Dendritic cell treated with granulocyte-macrophage colony-stimulating factor and Interleukin-4, amounts not matched to agents 40 ng/mL and 50 ng/mL, for 4 days (primary cell): ENCODE measurements at regions not wholly inside any gene's neighbourhood (a gene's known extent, or its start where the extent isn't known, plus 50 kb on each side); places are given as distances from the start of the nearest gene placed in this dataset.
"Not testable (repeated sequence)": the region's sequence is repeated elsewhere in the genome, so short reads cannot be mapped to it uniquely, and the experiment has no call there.

ENCODE experiments used
- H3K27ac Mint-ChIP-seq: one replicate; pipeline ENCODE4 v1.8.0; 2022; ENCODE audit warnings: mild to moderate bottlenecking, mixed read lengths
- H3K27me3 Mint-ChIP-seq: one replicate; pipeline ENCODE4 v1.8.0; 2022; ENCODE audit warnings: mild to moderate bottlenecking, mixed read lengths
- H3K36me3 Mint-ChIP-seq: one replicate; pipeline ENCODE4 v1.8.0; 2022; ENCODE audit warnings: low read depth, mixed read lengths
- H3K4me1 Mint-ChIP-seq: one replicate; pipeline ENCODE4 v1.8.0; 2022; ENCODE audit warnings: low read depth, mixed read lengths
- H3K4me3 Mint-ChIP-seq: one replicate; pipeline ENCODE4 v1.8.0; 2022; ENCODE audit warnings: mild to moderate bottlenecking, moderate library complexity, mixed read lengths
- H3K9me3 Mint-ChIP-seq: one replicate; pipeline ENCODE4 v1.8.0; 2022; ENCODE audit warnings: mixed read lengths
- intact Hi-C: fragments of 100-400 bp; cut with micrococcal nuclease; formaldehyde crosslinking; loops from one replicate; pipeline ENCODE4 v1.15.0; 2022

DNA sequence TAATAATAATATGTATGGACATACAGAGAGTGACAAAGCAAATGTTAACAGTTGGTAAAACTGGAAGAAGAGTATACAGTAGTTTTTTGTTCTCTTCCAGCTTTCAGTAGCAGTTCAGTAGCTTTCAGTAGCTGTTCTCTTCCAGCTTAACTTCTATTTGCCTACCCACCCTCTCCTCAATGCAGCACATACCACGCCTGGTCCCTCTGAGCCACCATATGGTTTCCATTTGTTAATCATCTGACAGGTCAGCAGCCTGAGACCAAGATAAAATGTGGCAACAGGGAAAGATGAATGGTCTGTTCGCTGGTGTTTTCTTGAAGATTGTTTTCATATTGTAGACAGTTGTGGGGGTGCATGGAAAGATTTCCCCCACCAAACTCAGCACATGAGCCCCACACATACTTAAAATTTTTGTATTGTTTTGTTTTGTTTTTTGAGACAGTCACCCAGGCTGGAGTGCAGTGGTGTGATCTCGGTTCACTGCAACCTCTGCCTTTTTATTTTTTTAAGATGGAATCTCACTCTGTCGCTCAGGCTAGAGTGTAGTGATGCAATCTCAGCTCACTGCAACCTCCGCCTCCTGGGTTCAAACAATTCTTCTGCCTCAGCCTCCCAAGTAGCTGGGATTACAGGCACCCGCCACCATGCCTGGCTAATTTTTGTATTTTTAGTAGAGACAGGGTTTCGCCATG lies 56.8 kb downstream of the ATP6V0E2 start:
- H3K36me3 Mint-ChIP-seq, H3K27ac Mint-ChIP-seq, intact Hi-C loops, H3K4me3 Mint-ChIP-seq, H3K4me1 Mint-ChIP-seq, H3K27me3 Mint-ChIP-seq, H3K9me3 Mint-ChIP-seq: not testable (repeated sequence)

GRCh38 chr7:149933776-149934175 lies 60.0 kb downstream of the ATP6V0E2 start:
- H3K4me3 Mint-ChIP-seq, H3K9me3 Mint-ChIP-seq, H3K27me3 Mint-ChIP-seq, intact Hi-C loops, H3K36me3 Mint-ChIP-seq, H3K27ac Mint-ChIP-seq, H3K4me1 Mint-ChIP-seq: not testable (repeated sequence)

GRCh38 chr7:149947346-149947745 lies 73.6 kb downstream of the ATP6V0E2 start:
- intact Hi-C loops, H3K9me3 Mint-ChIP-seq, H3K27ac Mint-ChIP-seq, H3K27me3 Mint-ChIP-seq, H3K4me3 Mint-ChIP-seq, H3K36me3 Mint-ChIP-seq, H3K4me1 Mint-ChIP-seq: not testable (repeated sequence)

- H3K36me3 Mint-ChIP-seq, H3K27me3 Mint-ChIP-seq, H3K4me1 Mint-ChIP-seq, H3K4me3 Mint-ChIP-seq, H3K9me3 Mint-ChIP-seq, H3K27ac Mint-ChIP-seq, intact Hi-C loops: not testable (repeated sequence)
Observed at GRCh38 chr7:149948444-149948843, 74.7 kb downstream of the ATP6V0E2 start.

- H3K36me3 Mint-ChIP-seq, intact Hi-C loops, H3K27me3 Mint-ChIP-seq, H3K27ac Mint-ChIP-seq, H3K4me3 Mint-ChIP-seq, H3K4me1 Mint-ChIP-seq, H3K9me3 Mint-ChIP-seq: not testable (repeated sequence)
Observed at GRCh38 chr7:149949863-149950577, 76.3 kb downstream of the ATP6V0E2 start.

DNA sequence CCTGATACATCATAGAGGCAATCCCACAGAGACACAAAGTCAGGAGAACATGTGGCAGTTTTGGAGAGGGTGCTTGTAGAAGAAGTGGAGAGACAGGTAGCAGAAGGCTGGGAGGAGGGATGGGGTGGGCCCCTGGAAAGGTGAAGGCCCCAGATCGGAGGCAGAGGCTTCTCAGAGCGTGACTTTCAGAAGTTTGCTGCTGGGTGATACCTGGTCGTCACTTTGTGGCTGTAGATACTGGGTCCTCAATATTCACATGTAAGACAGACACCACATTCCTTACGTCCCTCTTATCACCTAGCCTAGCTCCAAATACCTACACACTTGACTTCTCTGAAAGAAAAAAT lies 76.8 kb downstream of the ATP6V0E2 start:
- H3K27ac Mint-ChIP-seq, H3K4me3 Mint-ChIP-seq, H3K9me3 Mint-ChIP-seq, H3K36me3 Mint-ChIP-seq, intact Hi-C loops, H3K4me1 Mint-ChIP-seq, H3K27me3 Mint-ChIP-seq: not testable (repeated sequence)

- H3K27me3 Mint-ChIP-seq, H3K36me3 Mint-ChIP-seq, H3K4me1 Mint-ChIP-seq, H3K4me3 Mint-ChIP-seq, H3K27ac Mint-ChIP-seq, intact Hi-C loops, H3K9me3 Mint-ChIP-seq: not testable (repeated sequence)
Observed at GRCh38 chr7:149951579-149951978, 77.8 kb downstream of the ATP6V0E2 start.

DNA sequence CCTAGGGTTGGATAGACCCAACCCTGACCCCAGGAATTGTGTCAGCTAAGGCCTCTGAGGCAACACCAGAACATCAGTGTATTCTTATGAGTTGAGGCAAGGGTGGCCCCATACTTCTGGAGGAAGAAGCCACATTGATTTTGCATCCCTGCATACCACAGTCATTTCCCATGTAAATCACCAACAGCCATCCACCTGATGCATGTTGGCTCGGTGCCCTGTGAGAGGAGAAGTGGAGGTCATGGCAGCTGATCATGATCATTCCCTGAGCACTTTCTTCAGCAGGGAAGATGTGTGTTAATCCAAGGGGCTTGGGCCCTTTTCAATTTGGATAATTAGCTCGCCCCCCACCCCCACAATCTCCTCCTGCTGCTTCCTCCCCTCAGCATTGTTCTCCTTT lies 85.1 kb downstream of the ATP6V0E2 start:
- H3K27ac Mint-ChIP-seq, H3K4me3 Mint-ChIP-seq, H3K36me3 Mint-ChIP-seq, intact Hi-C loops, H3K27me3 Mint-ChIP-seq: not testable (repeated sequence)
- Mint-ChIP-seq H3K9me3 (peaks cover 14% of the 10 kb centered on the region), H3K4me1 (peaks cover 13% of the 10 kb centered on the region)

- H3K27me3 Mint-ChIP-seq, H3K4me3 Mint-ChIP-seq, intact Hi-C loops, H3K27ac Mint-ChIP-seq, H3K36me3 Mint-ChIP-seq: not testable (repeated sequence)
- Mint-ChIP-seq H3K4me1 (peaks cover 14% of the 10 kb centered on the region), H3K9me3 (peaks cover 14% of the 10 kb centered on the region)
Observed at GRCh38 chr7:149960863-149961262, 87.1 kb downstream of the ATP6V0E2 start.

DNA sequence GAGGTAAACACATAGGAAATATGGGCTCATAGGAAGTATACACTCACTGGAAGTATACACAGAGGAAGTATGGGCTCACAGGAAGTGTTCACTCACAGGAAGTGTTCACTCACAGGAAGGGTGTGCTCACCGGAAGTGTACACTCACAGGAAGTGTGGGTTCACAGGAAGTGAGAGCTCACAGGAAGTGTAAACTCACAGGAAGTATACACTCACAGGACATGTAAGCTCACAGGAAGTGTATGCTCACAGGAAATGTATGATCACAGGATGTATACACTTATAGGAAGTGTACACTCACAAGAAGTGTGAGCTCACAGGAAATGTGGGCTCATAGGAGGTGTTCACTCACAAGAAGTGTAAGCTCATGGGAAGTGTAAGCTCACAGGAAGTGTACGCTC lies 88.1 kb downstream of the ATP6V0E2 start:
- Mint-ChIP-seq H3K4me1 (peaks cover 22% of the 10 kb centered on the region), H3K9me3 (peaks cover 14% of the 10 kb centered on the region)
- H3K4me3 Mint-ChIP-seq, H3K27me3 Mint-ChIP-seq, intact Hi-C loops, H3K27ac Mint-ChIP-seq, H3K36me3 Mint-ChIP-seq: not testable (repeated sequence)

DNA sequence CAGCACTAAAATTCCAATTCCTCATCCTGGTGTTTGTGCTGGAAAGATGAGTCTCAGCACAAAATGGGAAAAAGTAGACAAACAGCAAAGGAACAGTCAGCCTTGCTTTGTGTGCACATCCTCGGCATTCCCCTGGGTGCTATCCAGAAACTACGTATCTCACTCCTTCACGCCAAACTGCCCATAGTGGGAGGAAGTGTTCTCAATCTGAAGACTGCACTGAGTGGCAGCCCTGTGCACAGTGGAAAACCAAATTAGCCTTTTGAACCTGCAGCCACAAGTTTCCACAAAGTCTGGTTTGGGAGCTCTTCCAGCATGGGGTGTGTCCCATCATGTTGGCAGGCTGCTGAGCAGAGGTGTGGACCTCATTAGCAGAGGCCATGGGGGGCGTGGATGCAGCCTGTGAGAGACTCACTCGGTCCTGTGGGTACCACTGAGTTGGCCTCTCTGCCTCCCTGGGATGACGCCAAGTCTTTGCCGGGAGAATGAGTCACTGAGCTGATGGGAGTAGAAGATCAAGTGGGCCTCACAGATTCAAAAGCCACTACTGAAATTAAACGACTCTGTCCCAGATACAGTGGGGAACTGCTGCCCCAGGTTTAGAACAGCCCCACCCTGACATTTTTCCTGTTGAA lies 89.0 kb downstream of the ATP6V0E2 start:
- H3K27ac Mint-ChIP-seq, H3K36me3 Mint-ChIP-seq, H3K4me3 Mint-ChIP-seq, intact Hi-C loops, H3K27me3 Mint-ChIP-seq: not testable (repeated sequence)
- Mint-ChIP-seq H3K9me3 (peaks cover 14% of the 10 kb centered on the region), H3K4me1 (peaks cover 23% of the 10 kb centered on the region)

DNA sequence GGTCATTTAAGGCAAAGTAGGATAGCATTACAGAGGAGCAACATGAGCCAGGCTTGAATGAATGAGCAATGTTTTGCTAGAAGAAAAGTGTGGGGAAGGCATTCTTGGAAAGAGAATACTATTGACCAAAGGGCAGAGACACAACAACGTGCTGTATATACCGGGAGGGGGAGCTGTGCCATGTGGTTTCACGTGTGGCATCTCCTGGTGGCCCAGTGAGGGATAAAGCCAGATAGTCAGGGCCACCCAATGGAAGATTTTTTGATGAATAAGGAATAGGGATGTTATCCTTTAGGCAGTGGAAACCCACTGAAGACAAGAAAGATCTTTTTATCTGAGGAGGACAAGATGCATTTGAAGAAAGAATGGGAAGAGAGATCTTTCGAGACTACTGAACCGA lies 90.2 kb downstream of the ATP6V0E2 start:
- H3K27me3 Mint-ChIP-seq, intact Hi-C loops, H3K27ac Mint-ChIP-seq, H3K36me3 Mint-ChIP-seq, H3K4me3 Mint-ChIP-seq: not testable (repeated sequence)
- Mint-ChIP-seq H3K4me1 (peaks cover 23% of the 10 kb centered on the region), H3K9me3 (peaks cover 14% of the 10 kb centered on the region)

- H3K4me3 Mint-ChIP-seq: peak overlapping the region; percentile 60
- H3K36me3 Mint-ChIP-seq, H3K9me3 Mint-ChIP-seq, intact Hi-C loops, H3K27me3 Mint-ChIP-seq: not testable (repeated sequence)
- H3K27ac Mint-ChIP-seq: peak overlapping the region; percentile 80
- peaks cover 19% of the 10 kb centered on the region for H3K4me1 Mint-ChIP-seq
Observed at GRCh38 chr7:149966444-149966843, 92.7 kb downstream of the ATP6V0E2 start.

- H3K36me3 Mint-ChIP-seq, H3K4me3 Mint-ChIP-seq, H3K4me1 Mint-ChIP-seq, H3K27me3 Mint-ChIP-seq, H3K9me3 Mint-ChIP-seq, intact Hi-C loops, H3K27ac Mint-ChIP-seq: not testable (repeated sequence)
Observed at GRCh38 chr7:149972977-149973376, 99.2 kb downstream of the ATP6V0E2 start.

DNA sequence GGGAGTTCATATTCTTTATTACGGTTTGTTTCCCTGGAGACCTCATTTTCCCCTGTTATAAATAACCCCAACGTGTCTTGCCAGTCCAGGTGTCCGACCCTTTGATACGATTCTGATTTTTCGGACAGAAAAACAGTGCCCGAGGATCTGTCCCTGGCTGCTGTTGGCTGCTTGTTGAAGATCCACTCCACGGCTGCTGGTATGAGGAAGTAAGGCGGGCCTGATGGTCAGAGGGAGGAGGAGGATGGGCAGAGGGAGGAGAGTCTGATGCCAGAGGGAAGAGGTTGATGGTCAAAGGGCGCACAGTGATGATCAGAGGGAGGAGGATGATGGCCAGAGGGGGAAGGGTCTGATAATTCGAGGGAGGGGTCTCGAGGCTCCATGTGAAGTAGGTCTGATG lies 99.9 kb downstream of the ATP6V0E2 start:
- H3K9me3 Mint-ChIP-seq, H3K36me3 Mint-ChIP-seq, H3K4me3 Mint-ChIP-seq, H3K27me3 Mint-ChIP-seq, H3K4me1 Mint-ChIP-seq, H3K27ac Mint-ChIP-seq, intact Hi-C loops: not testable (repeated sequence)
